Endothelial cell of umbilical vein (primary cell): ENCODE measurements at regions not wholly inside any gene's neighbourhood (a gene's known extent, or its start where the extent isn't known, plus 50 kb on each side); places are given as distances from the start of the nearest gene placed in this dataset.

ENCODE experiments used
- EZH2 ChIP-seq: IDR thresholded peaks from 2 replicates; pipeline ENCODE4 v1.6.1; 2012; ENCODE audit warnings: borderline replicate concordance, low read depth, mild to moderate bottlenecking, moderate library complexity, low read length, inconsistent platforms; ENCODE audit not compliant: severe bottlenecking
- MAX ChIP-seq: IDR thresholded peaks from 2 replicates; pipeline ENCODE4 v1.6.1; 2011; ENCODE audit not compliant: insufficient read depth, insufficient read length
- MYC ChIP-seq: IDR thresholded peaks from one replicate; pipeline ENCODE4 v1.6.1; 2011; ENCODE audit warnings: mild to moderate bottlenecking, low read depth, low read length
- POLR2A ChIP-seq: IDR thresholded peaks from 2 replicates; pipeline ENCODE4 v1.6.1; 2012; ENCODE audit warnings: low read depth, mild to moderate bottlenecking, control low read depth, low read length
- POLR2AphosphoS5 ChIP-seq: IDR thresholded peaks from 2 replicates; pipeline ENCODE4 v1.6.1; 2012; ENCODE audit warnings: low read depth, mild to moderate bottlenecking, control low read depth, low read length, moderate library complexity; ENCODE audit not compliant: insufficient read depth
- TF ChIP-seq, protein P1 (sequence below), 2 donors: IDR thresholded peaks; 1 replicate in 1 of 2; 2 replicates in 1 of 2; pipeline ENCODE4 v1.5.1; 2011; ENCODE audit warnings: low read length in 2 of 2, mild to moderate bottlenecking in 2 of 2, moderate library complexity in 2 of 2, control low read depth in 1 of 2, inconsistent platforms in 1 of 2, low read depth in 1 of 2; ENCODE audit not compliant: insufficient read depth in 1 of 2; ENCODE audit errors: extremely low read depth in 1 of 2

- TF ChIP-seq, protein P1, sequence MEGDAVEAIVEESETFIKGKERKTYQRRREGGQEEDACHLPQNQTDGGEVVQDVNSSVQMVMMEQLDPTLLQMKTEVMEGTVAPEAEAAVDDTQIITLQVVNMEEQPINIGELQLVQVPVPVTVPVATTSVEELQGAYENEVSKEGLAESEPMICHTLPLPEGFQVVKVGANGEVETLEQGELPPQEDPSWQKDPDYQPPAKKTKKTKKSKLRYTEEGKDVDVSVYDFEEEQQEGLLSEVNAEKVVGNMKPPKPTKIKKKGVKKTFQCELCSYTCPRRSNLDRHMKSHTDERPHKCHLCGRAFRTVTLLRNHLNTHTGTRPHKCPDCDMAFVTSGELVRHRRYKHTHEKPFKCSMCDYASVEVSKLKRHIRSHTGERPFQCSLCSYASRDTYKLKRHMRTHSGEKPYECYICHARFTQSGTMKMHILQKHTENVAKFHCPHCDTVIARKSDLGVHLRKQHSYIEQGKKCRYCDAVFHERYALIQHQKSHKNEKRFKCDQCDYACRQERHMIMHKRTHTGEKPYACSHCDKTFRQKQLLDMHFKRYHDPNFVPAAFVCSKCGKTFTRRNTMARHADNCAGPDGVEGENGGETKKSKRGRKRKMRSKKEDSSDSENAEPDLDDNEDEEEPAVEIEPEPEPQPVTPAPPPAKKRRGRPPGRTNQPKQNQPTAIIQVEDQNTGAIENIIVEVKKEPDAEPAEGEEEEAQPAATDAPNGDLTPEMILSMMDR (IDR thresholded peaks at IDR 0.05; ENCODE audit: extremely low read depth in 1 of 2, insufficient read depth in 1 of 2, low read depth in 1 of 2, low read length in 2 of 2), result no peak
- TF ChIP-seq MAX, result no peak
- TF ChIP-seq POLR2AphosphoS5, result no peak
- no peak for TF ChIP-seq POLR2A
- TF ChIP-seq MYC, result no peak
- TF ChIP-seq EZH2, result no peak
Measured at GRCh38 chr10:94047293-94047692, 53.6 kb downstream of the PLCE1 start.
